IMR-90 (cell line): ENCODE measurements at regions not wholly inside any gene's neighbourhood (a gene's known extent, or its start where the extent isn't known, plus 50 kb on each side); places are given as distances from the start of the nearest gene placed in this dataset.

Experiments
- ATAC-seq: fragments of 200-7000 bp; cut with Tn5 transposase; 2 replicates; pipeline ENCODE4 v1.9.1; 2020; ENCODE audit warnings: low read depth, mild to moderate bottlenecking, moderate library complexity
- BruUV-seq: library from RNA; stranded (reverse); fragments of 400-500 nt; replicated peaks from 2 replicates; lab custom pipeline; 2021; lab: Mats Ljungman, UMichigan
- CTCF ChIA-PET: fragments of 300-600 bp; formaldehyde crosslinking; extraction: SDS; loops from one replicate; lab custom pipeline; 2021; ENCODE audit warnings: antibody characterized with exemption; lab: Yijun Ruan, JAX
- POLR2A ChIA-PET: fragments of 300-600 bp; sonication (Branson Sonifier 250); formaldehyde crosslinking; loops from one replicate; lab custom pipeline; 2022; ENCODE audit warnings: antibody characterized with exemption; ENCODE audit not compliant: unreplicated experiment; lab: Charles Lee
- DNase-seq: peaks from one replicate; pipeline ENCODE4 v3.0.0; 2013
- H2AFZ ChIP-seq: replicated peaks from 2 replicates; pipeline ENCODE3; 2013; ENCODE audit warnings: low read length, mild to moderate bottlenecking; ENCODE audit not compliant: poor library complexity
- H2AK5ac ChIP-seq: 2 replicates; pipeline ENCODE4 v1.6.1; 2013; ENCODE audit warnings: low read depth, low read length, inconsistent platforms
- H2AK9ac ChIP-seq: replicated peaks from 2 replicates; pipeline ENCODE3; 2013; ENCODE audit warnings: mild to moderate bottlenecking, low read depth, low read length, moderate library complexity; ENCODE audit not compliant: poor library complexity
- H2BK120ac ChIP-seq: 2 replicates; pipeline ENCODE4 v1.6.1; 2013; ENCODE audit warnings: low read depth, low read length, inconsistent platforms
- H2BK15ac ChIP-seq: 3 replicates; pipeline ENCODE4 v1.6.1; 2013; ENCODE audit warnings: low read depth, low read length, inconsistent platforms
- H2BK20ac ChIP-seq: 2 replicates; pipeline ENCODE4 v1.6.1; 2013; ENCODE audit warnings: low read depth, mild to moderate bottlenecking, inconsistent platforms, low read length, moderate library complexity
- H2BK5ac ChIP-seq: 2 replicates; pipeline ENCODE4 v1.6.1; 2013; ENCODE audit warnings: mild to moderate bottlenecking, low read depth, low read length, inconsistent platforms; ENCODE audit not compliant: poor library complexity, severe bottlenecking
- H3K14ac ChIP-seq: replicated peaks from 2 replicates; pipeline ENCODE4 v1.6.1; 2013; ENCODE audit warnings: low read depth, low read length, inconsistent platforms
- H3K18ac ChIP-seq: 2 replicates; pipeline ENCODE4 v1.6.1; 2013; ENCODE audit warnings: low read depth, low read length, control low read depth
- H3K23ac ChIP-seq: 2 replicates; pipeline ENCODE4 v1.6.1; 2013; ENCODE audit warnings: low read depth, low read length, inconsistent platforms
- H3K27ac ChIP-seq: 2 replicates; pipeline ENCODE4 v1.5.1; 2013; ENCODE audit warnings: mild to moderate bottlenecking, control low read depth, low read length; ENCODE audit not compliant: insufficient read depth
- H3K27me3 ChIP-seq: 2 replicates; pipeline ENCODE4 v1.6.1; 2013; ENCODE audit warnings: low read length; ENCODE audit not compliant: control insufficient read depth, insufficient read depth
- H3K36me3 ChIP-seq: 2 replicates; pipeline ENCODE4 v1.6.1; 2013; ENCODE audit warnings: low read length, mixed read lengths; ENCODE audit not compliant: control insufficient read depth, insufficient read depth
- H3K4ac ChIP-seq: 2 replicates; pipeline ENCODE4 v1.6.1; 2013; ENCODE audit warnings: low read depth, low read length, inconsistent platforms
- H3K4me1 ChIP-seq: 2 replicates; pipeline ENCODE4 v1.6.1; 2013; ENCODE audit warnings: low read length, mixed read lengths; ENCODE audit not compliant: control insufficient read depth, insufficient read depth
- H3K4me2 ChIP-seq: 2 replicates; pipeline ENCODE4 v1.6.1; 2013; ENCODE audit warnings: low read depth, mild to moderate bottlenecking, control low read depth, low read length, moderate library complexity
- H3K4me3 ChIP-seq: 2 replicates; pipeline ENCODE4 v1.5.1; 2013; ENCODE audit warnings: low read depth, mild to moderate bottlenecking, control low read depth, low read length, moderate library complexity; ENCODE audit not compliant: insufficient read depth
- H3K56ac ChIP-seq: 2 replicates; pipeline ENCODE4 v1.6.1; 2013; ENCODE audit warnings: low read length, inconsistent platforms; ENCODE audit not compliant: insufficient read depth; ENCODE audit errors: extremely low read depth
- H3K79me1 ChIP-seq, 2 experiments: 2 replicates each; pipeline ENCODE4 v1.6.1; 2013; ENCODE audit warnings: low read length in 2 of 2, inconsistent platforms in 1 of 2, low read depth in 1 of 2
- H3K9ac ChIP-seq: 2 replicates; pipeline ENCODE4 v1.6.1; 2013; ENCODE audit warnings: low read depth, low read length, control low read depth
- H3K9me1 ChIP-seq: 2 replicates; pipeline ENCODE4 v1.6.1; 2013; ENCODE audit warnings: low read length, inconsistent platforms; ENCODE audit not compliant: insufficient read depth
- H3K9me3 ChIP-seq: 2 replicates; pipeline ENCODE4 v1.6.1; 2013; ENCODE audit warnings: low read length; ENCODE audit not compliant: control insufficient read depth, insufficient read depth
- H4K20me1 ChIP-seq: 2 replicates; pipeline ENCODE4 v1.6.1; 2013; ENCODE audit warnings: low read length, inconsistent platforms; ENCODE audit not compliant: insufficient read depth
- H4K5ac ChIP-seq: 2 replicates; pipeline ENCODE4 v1.6.1; 2013; ENCODE audit warnings: mild to moderate bottlenecking, low read depth, low read length, control low read depth
- H4K8ac ChIP-seq, 2 experiments: 2 replicates each; pipeline ENCODE4 v1.6.1; 2013; ENCODE audit warnings: low read depth in 2 of 2, low read length in 2 of 2, control low read depth in 1 of 2, inconsistent platforms in 1 of 2
- H4K91ac ChIP-seq: 2 replicates; pipeline ENCODE4 v1.6.1; 2013; ENCODE audit warnings: low read depth, low read length, inconsistent platforms; ENCODE audit not compliant: insufficient read depth
- CHD1 ChIP-seq: IDR thresholded peaks from 2 replicates; pipeline ENCODE4 v1.6.1; 2012; ENCODE audit warnings: low read depth, low read length, improper control_type of control experiment
- MAFK ChIP-seq: IDR thresholded peaks from 2 replicates; pipeline ENCODE4 v1.6.1; 2012; ENCODE audit warnings: low read depth, low read length, improper control_type of control experiment
- MXI1 ChIP-seq: IDR thresholded peaks from 2 replicates; pipeline ENCODE4 v1.6.1; 2012; ENCODE audit warnings: low read depth, mild to moderate bottlenecking, low read length, moderate library complexity, borderline replicate concordance
- POLR2A ChIP-seq: IDR thresholded peaks from 2 replicates; pipeline ENCODE4 v1.6.1; 2012; ENCODE audit warnings: mild to moderate bottlenecking, low read depth, low read length
- RAD21 ChIP-seq: IDR thresholded peaks from 2 replicates; pipeline ENCODE4 v1.6.1; 2012; ENCODE audit warnings: low read length, improper control_type of control experiment
- RCOR1 ChIP-seq: IDR thresholded peaks from 2 replicates; pipeline ENCODE4 v1.6.1; 2012; ENCODE audit warnings: mild to moderate bottlenecking, low read length, improper control_type of control experiment; ENCODE audit not compliant: insufficient replicate concordance
- SMC3 ChIP-seq: fragments of 150-350 bp; IDR thresholded peaks from 2 replicates; pipeline ENCODE4 v1.6.1; 2016; ENCODE audit warnings: low read depth, mild to moderate bottlenecking, antibody characterized with exemption, low read length, moderate library complexity
- WGBS, 2 experiments: methylation state at CpG; one replicate each; pipeline versions ENCODE4 v1.1.5 to v1.1.7; 2013; ENCODE audit warnings: missing lambda C conversion rate in 2 of 2; ENCODE audit not compliant: insufficient read length in 1 of 2; ENCODE audit errors: extremely low coverage in 2 of 2; 5-methylcytosine and 5-hydroxymethylcytosine counted together
- dilution Hi-C: fragments of 300-500 bp; cut with HindIII; formaldehyde crosslinking; loops from one replicate; pipeline ENCODE4 v1.14.3; 2018; ENCODE audit warnings: low sequenced_read_pairs; ENCODE audit not compliant: unreplicated experiment
- in situ Hi-C: fragments of 300-500 bp; cut with MboI; formaldehyde crosslinking; loops from 3 replicates; pipeline ENCODE4 v1.14.3; 2019; ENCODE audit warnings: low sequenced_read_pairs, inconsistent platforms, mixed read lengths
- intact Hi-C: fragments of 100-400 bp; cut with micrococcal nuclease; formaldehyde crosslinking; loops from 2 replicates; pipeline ENCODE4 v1.10.0; 2022
- TF ChIP-seq, protein P1 (sequence below): fragments of 150-350 bp; IDR thresholded peaks from 2 replicates; pipeline ENCODE4 v1.6.1; 2016; ENCODE audit warnings: low read depth, mild to moderate bottlenecking, low read length, moderate library complexity, borderline replicate concordance

- BruUV-seq: no TSS peak
- no peak overlapping the region for H3K14ac ChIP-seq
- no peaks in the 10 kb centered on the region for H3K27me3 ChIP-seq
- DNase-seq (no peak), ATAC-seq (no peak)
- H2AK9ac ChIP-seq: no peak overlapping the region
- no peak overlapping the region for H3K4ac ChIP-seq
- no peaks in the 10 kb centered on the region for H3K9me3 ChIP-seq
- CTCF ChIA-PET: interaction anchor here (0.6 kb wide), 1 partner anchor 156 kb away, joined by 3 read pairs; no protein-coding TSS in a partner anchor
- dilution Hi-C loops (no loop called here), intact Hi-C loops (no loop called here), in situ Hi-C loops (no loop called here)
- no peak overlapping the region for H3K18ac ChIP-seq
- no peak overlapping the region for H3K4me2 ChIP-seq
- H3K9me1 ChIP-seq: no peaks in the 10 kb centered on the region; the same call in 1 of the 2 replicates
- peaks cover 2% of the 10 kb centered on the region; the same call in 1 of the 2 replicates for H3K4me1 ChIP-seq
- peaks cover 22% of the 10 kb centered on the region for H3K36me3 ChIP-seq
- no peaks in the 10 kb centered on the region for H3K79me1 ChIP-seq
- POLR2A ChIA-PET: no interaction called here
- H4K8ac ChIP-seq: no peak overlapping the region
- no peak overlapping the region for H3K23ac ChIP-seq
- H2AK5ac ChIP-seq: no peak overlapping the region
- no peak overlapping the region for H2BK120ac ChIP-seq
- H2BK20ac ChIP-seq: no peak overlapping the region
- no peak for TF ChIP-seq POLR2A
- TF ChIP-seq CHD1: no peak
- no peak for TF ChIP-seq RCOR1
- TF ChIP-seq SMC3: no peak
- TF ChIP-seq MAFK: no peak
- no peak for TF ChIP-seq MXI1
- no peak for TF ChIP-seq RAD21
- TF ChIP-seq, protein P1, sequence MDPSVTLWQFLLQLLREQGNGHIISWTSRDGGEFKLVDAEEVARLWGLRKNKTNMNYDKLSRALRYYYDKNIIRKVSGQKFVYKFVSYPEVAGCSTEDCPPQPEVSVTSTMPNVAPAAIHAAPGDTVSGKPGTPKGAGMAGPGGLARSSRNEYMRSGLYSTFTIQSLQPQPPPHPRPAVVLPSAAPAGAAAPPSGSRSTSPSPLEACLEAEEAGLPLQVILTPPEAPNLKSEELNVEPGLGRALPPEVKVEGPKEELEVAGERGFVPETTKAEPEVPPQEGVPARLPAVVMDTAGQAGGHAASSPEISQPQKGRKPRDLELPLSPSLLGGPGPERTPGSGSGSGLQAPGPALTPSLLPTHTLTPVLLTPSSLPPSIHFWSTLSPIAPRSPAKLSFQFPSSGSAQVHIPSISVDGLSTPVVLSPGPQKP: no peak
- no peak overlapping the region for H3K56ac ChIP-seq
- no peak overlapping the region for H2BK15ac ChIP-seq
- no peak overlapping the region for H4K91ac ChIP-seq
- no CpG with 5 or more reads among the region's 3 CpGs for WGBS, 2 experiments
- H3K4me3 ChIP-seq: no peak overlapping the region
- H4K5ac ChIP-seq: no peak overlapping the region
- H2BK5ac ChIP-seq: no peak overlapping the region
- H3K9ac ChIP-seq: no peak overlapping the region
- H3K27ac ChIP-seq: no peak overlapping the region
- no peaks in the 10 kb centered on the region for H4K20me1 ChIP-seq
- H2AFZ ChIP-seq: no peak overlapping the region
Measured at GRCh38 chr4:125486351-125486750, 171.6 kb downstream of the FAT4 start.
